Epithelial cell of esophagus (primary cell): ENCODE measurements at regions not wholly inside any gene's neighbourhood (a gene's known extent, or its start where the extent isn't known, plus 50 kb on each side); places are given as distances from the start of the nearest gene placed in this dataset.
A peak's percentile ranks its signal among the peaks of the same experiment; 100 is the strongest.
"Not testable (repeated sequence)": the region's sequence is repeated elsewhere in the genome, so short reads cannot be mapped to it uniquely, and the experiment has no call there.

ENCODE experiments used
- DNase-seq: peaks from one replicate; pipeline ENCODE4 v3.0.0; 2010; ENCODE audit warnings: low read depth
- H3K4me3 ChIP-seq: 2 replicates; pipeline ENCODE4 v1.5.1; 2011; ENCODE audit warnings: mild to moderate bottlenecking, low read length, control low read depth
- CTCF ChIP-seq: IDR thresholded peaks from 2 replicates; pipeline ENCODE4 v1.5.1; 2011; ENCODE audit warnings: low read depth, mild to moderate bottlenecking, low read length, control low read depth, inconsistent platforms; ENCODE audit not compliant: insufficient read depth; ENCODE audit errors: missing control alignments

- no peak overlapping the region for H3K4me3 ChIP-seq
- no peak for DNase-seq
- no peak for TF ChIP-seq CTCF
Measured at GRCh38 chr9:2387166-2387565, 234.4 kb upstream of the VLDLR start.

GRCh38 chr9:2389404-2389803, 232.2 kb upstream of the VLDLR start:
- no peak for DNase-seq
- H3K4me3 ChIP-seq = no peak overlapping the region
- no peak for TF ChIP-seq CTCF

- TF ChIP-seq CTCF = no peak
- H3K4me3 ChIP-seq = no peak overlapping the region
- peak; percentile 85 for DNase-seq
Measured at GRCh38 chr9:2390028-2390427, 231.6 kb upstream of the VLDLR start.

GRCh38 chr9:2391509-2392132, 230.0 kb upstream of the VLDLR start:
- H3K4me3 ChIP-seq, DNase-seq: not testable (repeated sequence)

GRCh38 chr9:2394087-2394741, 227.4 kb upstream of the VLDLR start:
- H3K4me3 ChIP-seq, DNase-seq: not testable (repeated sequence)

GRCh38 chr9:2395814-2396612, 225.6 kb upstream of the VLDLR start:
- H3K4me3 ChIP-seq = no peak overlapping the region
- no peak for TF ChIP-seq CTCF
- DNase-seq = no peak

GRCh38 chr9:2396622-2397285, 224.8 kb upstream of the VLDLR start:
- TF ChIP-seq CTCF = no peak
- no peak overlapping the region for H3K4me3 ChIP-seq
- DNase-seq = no peak

- H3K4me3 ChIP-seq, DNase-seq: not testable (repeated sequence)
Measured at GRCh38 chr9:2397875-2398274, 223.7 kb upstream of the VLDLR start.

GRCh38 chr9:2401746-2402145, 219.8 kb upstream of the VLDLR start:
- not testable (repeated sequence) for DNase-seq, H3K4me3 ChIP-seq
